NT2/D1 (cell line): ENCODE measurements at regions not wholly inside any gene's neighbourhood (a gene's known extent, or its start where the extent isn't known, plus 50 kb on each side); places are given as distances from the start of the nearest gene placed in this dataset.

Source experiments
- SUZ12 ChIP-seq: IDR thresholded peaks from 2 replicates; pipeline ENCODE4 v1.6.1; 2011; ENCODE audit not compliant: insufficient read length, insufficient read depth; ENCODE audit errors: extremely low read depth
- YY1 ChIP-seq: IDR thresholded peaks from 2 replicates; pipeline ENCODE4 v1.6.1; 2011; ENCODE audit not compliant: insufficient read length, insufficient read depth
- ZNF274 ChIP-seq: IDR thresholded peaks from 2 replicates; pipeline ENCODE4 v1.6.1; 2011; ENCODE audit warnings: mild to moderate bottlenecking, low read depth, low read length

DNA sequence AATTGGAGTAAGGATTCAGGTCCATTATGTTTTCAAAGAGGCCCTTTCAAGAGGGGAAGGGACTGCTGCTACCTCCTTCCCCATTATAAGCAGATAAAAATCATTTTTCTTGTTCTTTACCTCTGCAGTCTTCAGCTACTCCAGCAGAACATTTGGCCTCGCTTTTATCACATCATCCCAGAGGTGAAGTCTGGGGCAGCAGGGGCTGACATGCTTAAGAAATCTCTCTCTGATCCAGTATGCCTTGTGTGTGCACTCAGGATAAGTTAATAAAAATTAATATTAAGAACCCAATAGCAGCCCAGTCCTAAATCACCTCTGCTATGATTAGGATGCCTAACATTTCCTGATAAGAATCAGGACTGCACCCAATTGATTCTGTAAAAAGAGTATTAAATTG lies 306.9 kb upstream of the NREP start:
- no peak for TF ChIP-seq ZNF274
- no peak for TF ChIP-seq YY1
- no peak for TF ChIP-seq SUZ12
